Motor neuron (in vitro differentiated cells): ENCODE measurements at regions not wholly inside any gene's neighbourhood (a gene's known extent, or its start where the extent isn't known, plus 50 kb on each side); places are given as distances from the start of the nearest gene placed in this dataset.

Experiments used
- ATAC-seq, 8 experiments: fragments of 200-7000 bp; cut with Tn5 transposase; replicated peaks in 6 of 8; 2 replicates each; pipeline ENCODE4 v1.8.0; 2021; ENCODE audit warnings: mild to moderate bottlenecking in 8 of 8, moderate library complexity in 8 of 8
- H3K27ac ChIP-seq, 2 donors: fragments of 250-450 bp; sonication (Bioruptor Pico); 2 replicates each; pipeline ENCODE4 v1.9.0; 2021; ENCODE audit warnings: antibody characterized with exemption in 2 of 2, mild to moderate bottlenecking in 2 of 2, moderate library complexity in 1 of 2
- H3K4me1 ChIP-seq, 2 donors: fragments of 250-450 bp; sonication (Bioruptor Pico); replicated peaks in 1 of 2; 2 replicates each; pipeline ENCODE4 v1.6.1; 2021; ENCODE audit warnings: antibody characterized with exemption in 2 of 2, mild to moderate bottlenecking in 2 of 2, moderate library complexity in 1 of 2
- H3K4me3 ChIP-seq, 5 donors: fragments of 250-450 bp; sonication (Bioruptor Pico); 2 replicates each; pipeline ENCODE4 v1.9.0; 2021; ENCODE audit warnings: antibody characterized with exemption in 5 of 5, mild to moderate bottlenecking in 5 of 5, moderate library complexity in 4 of 5
- WGBS, 10 experiments: fragments of 450-650 bp; shearing (Covaris generic); methylation state at CpG; one replicate each; pipeline ENCODE4 v1.0.0; 2022; 5-methylcytosine and 5-hydroxymethylcytosine counted together
- in situ Hi-C, 9 experiments: fragments of 400-800 bp; cut with MboI; loops; one replicate each; pipeline ENCODE4 v1.15.0; 2021; ENCODE audit warnings: low sequenced_read_pairs in 9 of 9, low pct_unique_long_range_greater_than_20kb in 2 of 9; ENCODE audit not compliant: unreplicated experiment in 9 of 9

DNA sequence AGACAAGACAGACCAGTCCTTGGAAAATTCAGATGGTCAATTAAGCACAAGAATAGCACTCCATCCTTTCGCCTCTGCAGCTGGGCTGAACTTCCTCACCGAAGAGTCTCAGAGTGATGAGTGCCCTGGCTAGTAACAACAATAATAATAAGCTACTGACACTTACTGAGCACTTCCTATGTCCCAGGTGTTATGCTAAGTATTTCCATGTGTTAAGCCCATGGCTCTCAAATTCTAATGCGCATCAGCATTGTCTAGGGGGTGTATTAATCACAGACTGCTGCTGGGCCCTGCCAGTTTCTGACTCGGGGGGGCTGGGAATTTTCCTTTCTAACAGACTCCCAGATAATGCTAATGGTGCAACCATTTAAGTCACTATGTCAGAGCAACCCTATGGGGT lies 118.2 kb upstream of the LRFN2 start:
- in situ Hi-C loops, result no loop called here
- WGBS, 10 experiments, result 0 to 100% (median 29%) methylated on average over 1 to 4 of the region's 4 CpGs; no CpG with 5 or more reads in 1 of the 10 experiments

DNA sequence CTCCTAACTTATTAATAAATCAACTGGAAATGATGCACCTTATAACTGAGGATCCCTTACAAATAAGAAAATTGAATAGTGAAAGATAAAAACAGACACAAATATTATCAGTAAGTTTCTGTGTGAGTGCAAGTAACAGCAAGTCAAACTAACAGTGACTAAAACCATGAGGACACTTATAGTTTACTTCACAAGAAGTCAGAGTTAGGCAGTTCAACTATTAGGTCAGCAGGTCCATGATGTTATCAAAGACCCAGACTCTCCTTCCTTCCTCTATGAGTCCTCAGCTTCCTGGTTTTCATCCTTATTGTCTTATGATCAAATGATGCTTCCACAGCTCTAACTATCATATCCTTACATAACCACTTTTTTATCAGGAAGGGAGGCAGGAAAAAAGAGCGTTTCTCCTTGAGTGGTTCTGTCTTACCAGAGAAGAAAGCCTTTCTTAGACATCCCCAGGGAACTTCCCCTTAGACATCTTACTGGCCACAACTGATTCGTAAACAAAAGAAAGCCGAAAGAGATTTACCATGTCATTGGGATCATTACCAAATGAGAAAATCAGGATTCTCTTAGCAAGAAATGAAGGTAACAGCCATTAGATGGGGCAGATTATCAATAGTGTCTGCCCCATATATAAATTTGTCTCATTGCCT lies 114.3 kb upstream of the LRFN2 start:
- 0 to 100% (median 80%) methylated on average over 1 to 3 of the region's 3 CpGs; no CpG with 5 or more reads in 1 of the 10 experiments for WGBS, 10 experiments
- Histone ChIP-seq H3K4me1 (peaks cover 14% of the 10 kb centered on the region in 2 donors), H3K27ac (no peak overlapping the region), H3K4me3 (no peak overlapping the region)
- ATAC-seq, result no peak
- in situ Hi-C loops, result no loop called here

More for the DNA sequence above, 118.2 kb upstream of the LRFN2 start:
- peaks cover 15 to 17% of the 10 kb centered on the region in 2 donors for H3K4me1 ChIP-seq
- H3K4me3 ChIP-seq, result no peak overlapping the region
- peak in 6 of 8 experiments; percentile 32 to 82 (median 49) for ATAC-seq
- no peak overlapping the region for H3K27ac ChIP-seq

DNA sequence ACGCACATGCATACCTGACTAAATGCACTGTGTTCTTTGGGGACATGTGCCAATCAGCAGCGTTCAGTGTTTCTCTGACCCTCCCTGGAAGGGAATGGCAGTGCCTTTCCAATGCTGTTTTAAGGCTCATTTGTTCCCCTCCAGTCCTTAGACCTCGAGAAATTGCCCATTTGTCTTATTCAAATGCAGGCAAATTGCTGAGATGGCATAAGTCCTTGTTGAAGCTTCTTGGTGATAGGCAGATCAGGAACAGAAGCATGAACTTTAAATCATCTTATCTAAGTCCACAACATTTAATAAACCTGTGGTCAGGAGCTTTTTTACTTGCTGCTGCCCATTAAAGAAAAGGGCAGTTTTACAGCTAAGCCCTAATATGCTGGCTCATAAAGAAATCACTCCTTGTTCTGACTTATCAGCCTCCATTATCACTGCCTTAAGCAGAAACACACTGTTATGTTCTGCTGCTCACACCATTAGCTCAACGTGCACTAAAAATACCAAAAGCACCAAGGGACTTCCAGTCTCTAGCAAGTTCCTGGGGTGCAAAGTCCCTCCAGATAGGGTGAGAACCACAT lies 112.9 kb upstream of the LRFN2 start:
- 0 to 61% (median 38%) methylated on average over 1 to 4 of the region's 4 CpGs; no CpG with 5 or more reads in 2 of the 10 experiments for WGBS, 10 experiments
- in situ Hi-C loops, result no loop called here
- Histone ChIP-seq H3K27ac (no peak overlapping the region), H3K4me1 (peaks cover under 1 to 4% of the 10 kb centered on the region in 2 donors), H3K4me3 (no peak overlapping the region)
- no peak for ATAC-seq

DNA sequence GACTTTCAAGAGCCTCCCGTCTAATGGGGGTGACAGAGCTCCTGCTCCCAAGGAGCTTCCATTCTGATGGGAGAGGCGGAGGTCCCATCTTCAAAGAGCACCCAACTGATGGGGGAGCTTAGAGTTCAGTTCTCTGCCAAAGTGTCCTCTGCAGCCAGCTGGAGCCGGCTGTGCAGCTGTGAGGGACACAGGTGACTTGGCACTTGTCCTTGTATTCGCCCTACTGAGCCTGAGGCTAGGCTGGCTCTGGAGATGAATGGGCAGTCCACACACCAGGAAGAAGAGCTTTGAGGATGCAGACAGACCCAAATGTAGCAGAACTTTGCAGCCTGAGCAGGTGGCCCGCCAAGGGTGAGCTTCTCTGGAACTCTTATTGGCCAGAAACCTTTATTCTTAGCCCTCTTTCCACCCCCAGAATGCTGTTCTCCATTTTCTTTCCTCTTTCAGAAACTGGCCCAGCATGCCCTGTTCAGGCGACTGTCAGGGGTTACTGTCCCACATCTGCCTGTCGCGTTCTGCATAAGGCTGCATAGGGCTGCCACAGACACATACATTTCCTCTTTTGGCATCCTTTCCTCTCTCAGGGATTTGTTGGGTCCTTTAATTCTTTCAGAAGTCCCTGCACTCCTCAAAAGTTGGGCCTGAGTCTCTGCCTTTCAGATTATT lies 108.7 kb upstream of the LRFN2 start:
- H3K4me1 ChIP-seq, result peaks cover 0 to 2% of the 10 kb centered on the region in 2 donors
- no peak for ATAC-seq
- 90 to 100% (median 92%) methylated on average over 2 to 8 of the region's 8 CpGs; no CpG with 5 or more reads in 5 of the 10 experiments for WGBS, 10 experiments
- in situ Hi-C loops, result no loop called here
- no peak overlapping the region for H3K27ac ChIP-seq
- no peak overlapping the region for H3K4me3 ChIP-seq

GRCh38 chr6:40695114-40695513 lies 108.0 kb upstream of the LRFN2 start:
- WGBS, 10 experiments, result 0 to 69% (median 34%) methylated on average over 1 to 2 of the region's 2 CpGs; no CpG with 5 or more reads in 2 of the 10 experiments
- in situ Hi-C loops, result no loop called here
- H3K4me1 ChIP-seq, result peaks cover 0 to 2% of the 10 kb centered on the region in 2 donors
- no peak overlapping the region for H3K27ac ChIP-seq
- H3K4me3 ChIP-seq, result no peak overlapping the region
- ATAC-seq, result peak in 6 of 8 experiments; percentile 41 to 84 (median 61)

- Histone ChIP-seq H3K27ac (no peak overlapping the region), H3K4me3 (no peak overlapping the region), H3K4me1 (peaks cover 0 to 2% of the 10 kb centered on the region in 2 donors)
- in situ Hi-C loops, result no loop called here
- 22 to 90% (median 60%) methylated on average over 1 to 3 of the region's 3 CpGs; no CpG with 5 or more reads in 1 of the 10 experiments for WGBS, 10 experiments
- ATAC-seq, result peak in 4 of 8 experiments; percentile 65 to 75 (median 69)
Measured at GRCh38 chr6:40693768-40694167, 106.6 kb upstream of the LRFN2 start.

- ATAC-seq, result peak in 2 of 8 experiments; percentile 9 to 52
- 50 to 100% (median 63%) methylated on average over 1 to 2 of the region's 2 CpGs; no CpG with 5 or more reads in 3 of the 10 experiments for WGBS, 10 experiments
- Histone ChIP-seq H3K27ac (no peak overlapping the region), H3K4me3 (no peak overlapping the region), H3K4me1 (peaks cover 0 to 2% of the 10 kb centered on the region in 2 donors)
- in situ Hi-C loops, result no loop called here
Measured at GRCh38 chr6:40692337-40692736, 105.2 kb upstream of the LRFN2 start.

GRCh38 chr6:40689185-40689584 lies 102.0 kb upstream of the LRFN2 start:
- Histone ChIP-seq H3K4me1 (peaks cover 0 to 2% of the 10 kb centered on the region in 2 donors), H3K27ac (no peak overlapping the region), H3K4me3 (no peak overlapping the region)
- ATAC-seq, result peak in 3 of 8 experiments; percentile 35 to 53 (median 40)
- in situ Hi-C loops, result no loop called here
- 44 to 87% (median 80%) methylated on average over 1 to 3 of the region's 4 CpGs; no CpG with 5 or more reads in 4 of the 10 experiments for WGBS, 10 experiments

DNA sequence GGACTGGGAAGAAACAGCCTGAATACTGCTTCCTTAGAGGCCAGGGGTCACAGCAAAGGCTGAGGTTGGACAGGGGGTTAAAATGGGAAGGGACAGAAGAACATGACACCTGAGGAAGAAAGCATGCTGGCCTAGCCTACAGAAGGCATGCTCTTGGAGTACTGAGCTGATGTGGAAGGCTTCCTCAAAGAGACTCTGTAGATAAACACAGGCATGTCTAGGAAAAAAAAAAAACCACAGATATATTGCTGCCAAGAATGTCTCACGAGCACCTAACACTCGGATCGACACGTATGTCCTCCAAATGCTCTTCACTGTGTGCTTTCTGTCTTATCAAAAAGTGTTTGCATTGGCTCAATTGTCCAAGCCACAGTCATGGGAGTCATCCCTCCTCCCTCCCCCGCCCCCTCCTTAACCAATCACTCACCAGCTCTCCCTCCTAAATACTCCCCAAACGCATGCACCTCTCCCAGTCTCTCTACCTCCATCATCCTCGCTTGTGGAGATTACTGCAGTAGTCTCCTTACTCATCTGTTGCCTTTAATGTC lies 101.1 kb upstream of the LRFN2 start:
- Histone ChIP-seq H3K4me3 (no peak overlapping the region), H3K27ac (no peak overlapping the region), H3K4me1 (peaks cover 0 to 2% of the 10 kb centered on the region in 2 donors)
- in situ Hi-C loops, result no loop called here
- ATAC-seq, result no peak
- 13 to 87% (median 78%) methylated on average over 2 to 5 of the region's 7 CpGs; no CpG with 5 or more reads in 6 of the 10 experiments for WGBS, 10 experiments

DNA sequence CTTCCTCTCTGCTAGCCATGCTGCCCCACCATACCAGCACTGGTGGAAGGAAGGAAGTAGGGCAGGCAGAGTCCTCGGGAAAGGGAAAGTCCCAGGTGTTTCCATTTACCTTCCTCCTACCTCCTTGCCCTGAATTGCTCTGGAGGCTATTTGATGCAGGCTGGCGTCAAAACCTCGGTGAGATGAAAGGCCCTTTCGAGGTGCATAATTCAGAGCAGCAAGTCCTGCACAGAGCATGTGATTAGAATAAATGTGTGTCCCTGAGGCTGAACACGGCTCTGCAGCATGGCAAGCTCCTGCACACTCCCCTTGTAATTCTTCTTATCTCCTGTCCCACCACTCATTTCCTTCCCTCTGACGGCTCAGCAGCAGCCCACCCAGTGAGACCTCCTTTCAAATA lies 98.7 kb upstream of the LRFN2 start:
- Histone ChIP-seq H3K4me3 (no peak overlapping the region), H3K4me1 (peaks cover 0 to 2% of the 10 kb centered on the region in 2 donors), H3K27ac (no peak overlapping the region)
- in situ Hi-C loops, result no loop called here
- ATAC-seq, result peak in 6 of 8 experiments; percentile 23 to 78 (median 38)
- WGBS, 10 experiments, result 0 to 87% (median 71%) methylated on average over 1 to 5 of the region's 6 CpGs; no CpG with 5 or more reads in 3 of the 10 experiments

DNA sequence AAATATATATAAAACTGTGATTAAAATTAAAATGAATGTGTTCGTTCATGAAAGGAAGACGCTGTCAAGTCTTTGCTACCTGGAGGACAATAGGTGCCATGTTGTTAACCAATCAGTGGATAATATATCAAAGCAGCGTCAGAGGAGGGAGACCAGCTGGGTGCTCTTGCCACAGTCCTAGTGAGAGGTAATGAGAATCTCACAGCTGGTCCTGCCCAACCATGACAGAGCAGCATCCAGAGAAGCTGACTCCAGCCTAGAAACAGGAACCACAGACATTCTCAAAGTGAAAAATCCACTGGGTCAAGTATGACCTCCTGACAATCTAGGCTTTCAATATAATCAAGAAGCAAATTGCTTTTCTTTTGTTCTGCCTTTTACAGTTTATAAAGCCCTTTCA lies 94.5 kb upstream of the LRFN2 start:
- WGBS, 10 experiments, result 31 to 88% (median 71%) methylated on average over 2 to 3 of the region's 3 CpGs
- Histone ChIP-seq H3K4me3 (no peak overlapping the region), H3K27ac (no peak overlapping the region), H3K4me1 (peaks cover 0 to 2% of the 10 kb centered on the region in 2 donors)
- in situ Hi-C loops, result no loop called here
- ATAC-seq, result no peak

DNA sequence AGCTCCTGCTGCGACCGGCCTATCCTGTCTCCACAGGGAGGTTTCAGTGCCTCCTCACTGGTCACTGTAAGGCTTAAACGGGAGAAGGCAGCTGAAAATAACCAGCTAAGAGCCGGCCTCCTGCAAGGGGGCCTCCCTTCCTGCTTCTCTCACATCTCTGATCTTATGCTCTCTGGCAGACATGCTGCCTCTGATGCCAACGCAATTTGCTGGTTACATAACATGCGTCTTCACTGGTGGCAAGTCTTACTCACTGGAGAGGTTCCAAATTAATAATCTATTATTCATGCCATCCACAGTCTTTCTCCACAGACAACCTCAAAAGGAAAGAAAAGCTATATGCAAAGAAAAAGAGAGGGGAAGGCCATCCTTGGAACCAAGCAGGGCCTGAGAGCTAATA lies 91.8 kb upstream of the LRFN2 start:
- Histone ChIP-seq H3K4me1 (no peaks in the 10 kb centered on the region), H3K4me3 (no peak overlapping the region), H3K27ac (no peak overlapping the region)
- 80 to 100% (median 85%) methylated on average over 1 to 3 of the region's 6 CpGs; no CpG with 5 or more reads in 6 of the 10 experiments for WGBS, 10 experiments
- in situ Hi-C loops, result no loop called here
- no peak for ATAC-seq

- no peak for ATAC-seq
- in situ Hi-C loops, result no loop called here
- Histone ChIP-seq H3K4me3 (no peak overlapping the region), H3K27ac (no peak overlapping the region), H3K4me1 (peaks cover 4 to 15% of the 10 kb centered on the region in 2 donors)
- WGBS, 10 experiments, result 60 to 97% (median 88%) methylated on average over 3 to 8 of the region's 8 CpGs; no CpG with 5 or more reads in 4 of the 10 experiments
Measured at GRCh38 chr6:40674170-40674569, 87.0 kb upstream of the LRFN2 start.
